PFSK-1 (cell line): ENCODE measurements at regions not wholly inside any gene's neighbourhood (a gene's known extent, or its start where the extent isn't known, plus 50 kb on each side); places are given as distances from the start of the nearest gene placed in this dataset.

Experiments used
- FOXP2 ChIP-seq: optimal IDR thresholded peaks from 2 replicates; pipeline ENCODE3; 2011; ENCODE audit warnings: borderline replicate concordance, control low read depth, inconsistent platforms; ENCODE audit not compliant: insufficient read depth; ENCODE audit errors: extremely low read length, extremely low read depth
- POLR2AphosphoS5 ChIP-seq: IDR thresholded peaks from 2 replicates; pipeline ENCODE4 v1.6.1; 2012; ENCODE audit warnings: low read depth, mild to moderate bottlenecking, control low read depth, low read length, moderate library complexity
- REST ChIP-seq, 2 experiments: IDR thresholded peaks; 2 replicates each; pipeline versions ENCODE4 v1.6.1 to v1.8.0; 2011 to 2012; ENCODE audit warnings: low read depth in 2 of 2, low read length in 2 of 2, control low read depth in 1 of 2, inconsistent platforms in 1 of 2, mild to moderate bottlenecking in 1 of 2, moderate library complexity in 1 of 2; ENCODE audit not compliant: insufficient read depth in 1 of 2
- SIN3A ChIP-seq: IDR thresholded peaks from 2 replicates; pipeline ENCODE4 v1.6.1; 2012; ENCODE audit warnings: mild to moderate bottlenecking, low read length, moderate library complexity, borderline replicate concordance; ENCODE audit not compliant: insufficient read depth
- TAF1 ChIP-seq: IDR thresholded peaks from 2 replicates; pipeline ENCODE4 v1.6.1; 2012; ENCODE audit warnings: low read length, control low read depth, borderline replicate concordance; ENCODE audit not compliant: insufficient read depth

GRCh38 chr11:119509969-119510401 lies 87.0 kb upstream of the THY1 start:
- TF ChIP-seq FOXP2, result no peak
- no peak for TF ChIP-seq REST (IDR thresholded peaks at IDR 0.05; ENCODE audit: insufficient read depth in 1 of 2, low read depth in 2 of 2, low read length in 2 of 2)
- TF ChIP-seq SIN3A, result no peak
- TF ChIP-seq TAF1, result no peak
- TF ChIP-seq POLR2AphosphoS5, result no peak

- TF ChIP-seq FOXP2, result no peak
- no peak for TF ChIP-seq TAF1
- no peak for TF ChIP-seq SIN3A
- TF ChIP-seq POLR2AphosphoS5, result no peak
- no peak for TF ChIP-seq REST (IDR thresholded peaks at IDR 0.05; ENCODE audit: insufficient read depth in 1 of 2, low read depth in 2 of 2, low read length in 2 of 2)
These were observed 86.4 kb upstream of the THY1 start for GRCh38 chr11:119509282-119509841.

- TF ChIP-seq TAF1 (no peak), POLR2AphosphoS5 (no peak), FOXP2 (no peak), SIN3A (no peak), REST (IDR thresholded peaks at IDR 0.05; ENCODE audit: insufficient read depth in 1 of 2, low read depth in 2 of 2, low read length in 2 of 2) (no peak)
These were observed 83.5 kb upstream of the THY1 start for GRCh38 chr11:119506436-119506835.

- TF ChIP-seq REST (IDR thresholded peaks at IDR 0.05; ENCODE audit: insufficient read depth in 1 of 2, low read depth in 2 of 2, low read length in 2 of 2) (no peak), FOXP2 (no peak), TAF1 (no peak), SIN3A (no peak), POLR2AphosphoS5 (no peak)
These were observed 82.9 kb upstream of the THY1 start for GRCh38 chr11:119505861-119506260.

GRCh38 chr11:119505071-119505470 lies 82.1 kb upstream of the THY1 start:
- no peak for TF ChIP-seq TAF1
- TF ChIP-seq REST (IDR thresholded peaks at IDR 0.05; ENCODE audit: insufficient read depth in 1 of 2, low read depth in 2 of 2, low read length in 2 of 2), result no peak
- no peak for TF ChIP-seq FOXP2
- no peak for TF ChIP-seq SIN3A
- TF ChIP-seq POLR2AphosphoS5, result no peak
